GM18505 (cell line): ENCODE measurements at regions not wholly inside any gene's neighbourhood (a gene's known extent, or its start where the extent isn't known, plus 50 kb on each side); places are given as distances from the start of the nearest gene placed in this dataset.

Experiments used
- ATAC-seq: cut with Tn5 transposase; IDR thresholded peaks from one replicate; pipeline ENCODE4 v1.9.1; 2021; ENCODE audit not compliant: unreplicated experiment
- POLR2A ChIP-seq: IDR thresholded peaks from 4 replicates; pipeline ENCODE4 v1.6.1; 2011; ENCODE audit warnings: borderline replicate concordance; ENCODE audit not compliant: insufficient read depth, insufficient read length; ENCODE audit errors: extremely low read depth

DNA sequence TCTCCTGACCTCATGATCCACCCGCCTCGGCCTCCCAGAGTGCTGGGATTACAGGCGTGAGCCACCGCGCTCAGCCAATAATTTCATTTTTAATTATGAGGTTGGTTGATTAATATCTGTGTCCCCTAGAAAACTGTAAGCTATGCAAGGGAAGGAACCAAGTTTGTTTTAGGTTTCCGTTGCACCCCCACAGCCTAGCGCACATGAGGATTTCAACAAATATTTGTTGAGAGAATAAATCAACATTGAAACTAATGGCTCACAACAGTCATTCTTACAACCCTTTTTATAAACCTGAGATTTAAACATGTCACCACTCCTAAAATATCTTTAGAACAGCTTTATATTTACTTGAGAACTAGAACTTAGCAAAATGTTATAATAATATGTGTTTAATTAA, 114.0 kb upstream of the CARMIL1 start:
- TF ChIP-seq POLR2A = no peak
- ATAC-seq = no peak

DNA sequence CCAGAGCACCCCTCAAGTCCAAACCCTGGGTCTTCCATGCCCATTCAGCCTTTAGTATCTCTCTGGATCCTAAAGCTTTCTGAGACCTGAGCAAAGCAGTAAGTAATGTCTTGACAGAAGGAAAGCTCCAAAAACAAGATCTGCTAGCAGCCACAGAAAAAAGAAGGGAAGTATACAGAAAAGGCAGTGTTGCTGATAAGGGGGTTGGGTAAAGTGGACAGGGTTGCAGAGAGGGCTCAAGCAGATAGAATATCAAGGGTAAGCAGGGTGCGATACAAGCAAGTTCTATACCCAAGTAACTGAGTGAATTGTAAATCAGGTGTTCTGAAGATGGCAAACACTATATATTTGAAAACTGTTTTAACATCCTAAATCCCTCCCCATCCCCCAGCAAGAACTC, 113.4 kb upstream of the CARMIL1 start:
- ATAC-seq = no peak
- no peak for TF ChIP-seq POLR2A

DNA sequence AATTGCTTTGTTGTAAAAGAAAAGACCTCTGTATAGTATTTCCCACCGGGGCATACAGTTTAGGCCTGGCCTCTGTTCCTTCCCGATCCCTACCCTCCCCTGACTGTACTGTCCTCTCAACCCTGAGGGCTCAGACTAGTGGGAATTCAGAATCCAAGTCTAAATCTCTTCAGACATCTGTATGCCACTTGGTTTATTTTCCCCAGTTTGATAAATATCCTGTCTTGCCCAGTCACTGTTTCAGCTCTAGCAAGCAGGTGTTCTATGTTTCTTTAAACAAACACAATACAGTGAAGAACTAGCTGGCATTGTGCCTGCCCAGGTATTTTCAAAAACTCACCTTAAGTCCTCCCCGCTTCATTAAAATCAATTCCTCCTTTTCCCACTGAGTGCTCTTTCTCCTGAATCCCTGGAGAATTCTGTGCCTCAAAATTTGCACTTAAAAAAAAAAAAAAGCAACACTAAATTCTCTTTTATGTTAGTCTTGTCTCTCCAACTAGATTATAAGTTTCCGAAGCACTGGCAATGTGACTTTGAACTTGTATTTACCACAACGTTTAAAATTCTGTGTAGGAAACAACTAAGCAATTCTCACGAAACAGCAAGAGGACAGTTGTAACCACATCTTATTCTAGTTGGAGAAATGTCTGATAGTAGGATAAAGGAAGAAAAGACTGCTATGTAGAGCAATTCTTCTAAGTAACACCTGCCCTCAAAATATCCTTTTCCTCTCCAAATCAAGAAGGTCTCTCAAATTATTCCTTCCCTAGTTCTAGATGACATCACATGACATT, 112.0 kb upstream of the CARMIL1 start:
- ATAC-seq = no peak
- TF ChIP-seq POLR2A = no peak

DNA sequence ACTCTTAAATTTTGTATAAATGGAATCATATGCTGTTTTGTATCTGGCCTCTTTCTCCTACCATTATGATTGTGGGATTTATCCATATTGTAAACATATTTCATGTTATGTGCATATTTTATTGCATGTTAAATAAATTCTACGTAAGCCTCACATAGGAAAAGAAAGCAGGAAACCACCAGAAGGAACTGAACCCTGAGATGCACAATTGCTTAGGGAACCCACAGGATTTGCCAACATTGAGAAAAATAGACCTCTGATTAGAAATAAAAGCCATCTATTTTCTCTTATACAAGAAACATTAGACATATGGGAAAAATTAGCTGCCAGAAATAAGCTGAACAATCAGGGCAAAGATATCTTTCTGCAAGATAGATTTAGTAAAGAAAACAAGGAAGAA, 111.2 kb upstream of the CARMIL1 start:
- no peak for TF ChIP-seq POLR2A
- no peak for ATAC-seq

DNA sequence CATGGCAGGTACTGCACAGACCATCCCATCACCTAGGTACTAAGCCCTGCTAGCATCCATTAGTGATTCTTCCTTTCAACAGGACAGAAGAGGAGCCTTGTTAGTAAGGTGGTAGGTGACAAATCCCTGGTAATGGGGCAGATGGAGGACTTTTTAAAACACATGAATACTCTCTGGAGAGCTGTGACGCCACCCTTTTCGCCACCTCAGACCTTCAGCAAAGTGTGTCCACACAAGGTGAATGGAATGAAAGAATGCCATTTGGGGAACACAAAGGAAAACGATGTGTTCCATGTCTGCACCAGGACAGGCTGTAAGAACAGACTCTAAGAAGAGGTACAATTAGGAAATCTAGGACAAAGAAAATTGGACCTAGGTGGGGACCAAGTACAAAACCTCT, 110.5 kb upstream of the CARMIL1 start:
- ATAC-seq = no peak
- TF ChIP-seq POLR2A = no peak

DNA sequence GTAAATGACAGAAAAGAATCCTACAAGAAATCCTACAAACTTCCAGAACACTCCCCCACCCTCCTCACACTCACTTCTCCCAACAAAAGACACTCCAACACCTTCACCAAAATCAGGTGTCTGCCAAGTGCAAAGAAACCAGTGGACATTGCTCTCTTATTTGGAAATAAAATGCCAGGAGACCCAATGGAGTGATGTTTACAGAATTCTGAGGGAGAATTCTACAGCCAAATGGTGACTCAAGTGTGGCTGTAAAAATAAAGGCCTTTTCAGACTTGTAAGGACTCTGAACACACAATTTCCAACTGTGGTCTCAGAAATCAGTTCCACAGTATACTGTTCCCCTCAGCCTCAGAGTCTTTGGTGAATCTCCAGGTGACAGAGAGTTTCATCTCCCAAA, 109.6 kb upstream of the CARMIL1 start:
- TF ChIP-seq POLR2A = no peak
- ATAC-seq = no peak

DNA sequence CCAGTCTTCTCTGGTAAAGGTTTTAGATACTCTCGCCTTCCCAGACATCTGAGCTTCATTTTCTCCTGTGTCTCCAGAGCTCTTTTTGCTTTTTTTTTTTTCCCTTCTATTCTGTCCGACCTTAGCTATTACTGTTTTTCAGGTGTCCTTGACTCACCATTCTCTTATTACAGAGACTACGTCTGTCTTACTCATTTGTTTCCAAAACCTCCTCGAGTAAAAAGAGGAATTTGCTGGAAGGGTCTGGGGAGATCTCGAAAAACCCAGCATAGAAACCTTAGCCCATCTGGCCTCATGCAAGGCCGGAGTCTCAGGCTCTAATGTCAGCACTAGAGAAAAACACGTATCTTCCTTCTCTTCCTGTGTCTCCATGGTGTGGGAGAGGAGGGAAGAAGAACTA, 109.2 kb upstream of the CARMIL1 start:
- no peak for TF ChIP-seq POLR2A
- ATAC-seq = no peak

DNA sequence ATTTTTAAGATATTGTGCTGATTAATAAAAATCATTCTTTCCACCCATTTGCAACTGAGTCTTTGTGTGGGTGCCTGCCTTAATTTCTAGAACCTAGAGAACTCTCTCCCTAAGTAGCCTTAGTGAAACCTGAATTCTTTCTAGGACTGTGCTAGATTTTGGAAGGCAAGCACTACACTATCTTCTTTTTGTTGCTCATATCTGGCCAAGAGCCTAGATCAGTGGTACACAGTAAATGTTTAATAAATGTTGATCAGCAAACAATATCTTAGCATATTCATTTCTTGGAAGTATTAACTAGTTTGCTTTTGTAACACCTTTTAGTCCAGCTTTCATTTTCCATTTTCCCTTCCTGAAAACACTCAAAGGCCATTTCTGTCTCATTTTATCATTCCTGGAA, 108.5 kb upstream of the CARMIL1 start:
- no peak for TF ChIP-seq POLR2A
- no peak for ATAC-seq

DNA sequence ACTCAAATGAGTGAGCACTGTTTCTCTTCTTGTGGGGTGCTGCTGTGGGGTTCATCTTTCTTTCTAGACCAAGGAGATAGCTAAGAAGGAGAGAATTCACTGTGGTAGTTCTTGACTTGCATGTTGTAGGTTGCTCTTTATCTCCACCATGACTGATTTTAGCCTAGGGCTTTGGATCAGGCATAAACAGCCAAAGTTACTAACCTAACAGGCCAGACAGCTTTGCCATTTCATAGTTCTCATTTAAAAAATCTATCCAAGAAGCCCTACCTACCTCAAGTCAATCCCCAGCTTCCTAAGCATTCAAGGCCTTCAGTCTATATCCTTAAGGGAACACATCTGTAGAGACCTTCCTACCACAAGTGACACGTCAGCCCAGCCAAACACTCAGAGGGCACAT, 107.9 kb upstream of the CARMIL1 start:
- TF ChIP-seq POLR2A = no peak
- ATAC-seq = no peak

DNA sequence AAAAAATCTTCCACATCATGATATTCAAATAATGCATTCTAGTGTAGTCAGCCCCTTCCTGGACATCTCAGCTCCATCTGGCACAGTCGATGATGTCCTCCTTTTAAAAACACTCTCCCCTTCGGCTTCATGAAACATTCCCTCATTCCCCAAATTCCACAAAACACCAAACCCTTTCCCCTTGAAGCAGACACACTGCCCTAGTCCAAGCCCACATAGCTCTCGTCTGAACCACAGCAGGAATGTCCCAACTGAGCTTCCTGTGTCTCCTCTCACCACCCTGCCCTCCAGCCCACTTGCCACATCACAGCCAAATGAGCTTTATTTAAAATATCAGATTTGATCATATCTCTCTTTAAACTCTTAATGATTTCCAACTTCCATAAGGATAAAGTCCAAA, 106.4 kb upstream of the CARMIL1 start:
- no peak for ATAC-seq
- TF ChIP-seq POLR2A = no peak

DNA sequence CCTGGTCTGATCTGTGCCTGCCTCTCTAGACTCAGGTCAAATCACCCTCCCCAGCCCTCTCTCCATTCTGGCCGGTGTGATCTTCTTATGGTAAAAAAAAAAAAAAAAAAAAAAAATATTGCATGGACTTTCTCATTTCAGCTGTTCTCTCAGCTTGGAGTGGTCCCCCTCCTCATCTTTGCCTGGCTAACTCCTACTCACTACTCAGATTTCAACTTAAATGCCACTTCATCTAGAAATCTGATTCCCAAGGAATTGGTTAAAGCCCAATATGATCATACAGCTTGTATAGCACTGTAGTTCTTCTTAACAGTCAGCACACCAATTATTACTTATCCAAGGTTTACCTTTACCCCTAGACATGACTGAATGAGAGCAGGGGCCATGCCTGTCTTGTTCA, 105.9 kb upstream of the CARMIL1 start:
- no peak for TF ChIP-seq POLR2A
- no peak for ATAC-seq

DNA sequence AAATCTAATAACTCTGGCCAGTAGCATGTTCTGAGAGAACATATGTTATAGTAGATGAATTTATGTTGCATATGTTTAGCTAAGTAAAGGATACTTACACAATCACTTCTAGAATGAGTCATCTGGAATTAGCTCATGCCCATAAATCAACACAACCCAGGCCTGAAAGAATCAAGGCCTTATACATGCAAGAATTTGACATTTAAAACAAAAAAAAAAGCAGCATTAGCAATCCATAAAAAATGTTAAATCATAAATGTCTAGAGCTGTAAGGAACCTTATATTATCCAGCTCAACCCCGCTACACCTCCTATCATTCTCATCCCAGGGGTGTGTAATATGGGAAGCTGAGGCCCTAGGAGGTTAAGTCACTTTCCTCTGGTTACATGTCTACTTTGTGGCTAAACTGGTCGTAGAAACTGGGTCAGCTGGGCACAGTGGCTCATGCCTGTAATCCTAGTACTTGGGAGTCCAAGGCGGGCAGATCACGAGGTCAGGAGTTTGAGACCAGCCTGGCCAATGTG, 105.2 kb upstream of the CARMIL1 start:
- no peak for ATAC-seq
- no peak for TF ChIP-seq POLR2A

DNA sequence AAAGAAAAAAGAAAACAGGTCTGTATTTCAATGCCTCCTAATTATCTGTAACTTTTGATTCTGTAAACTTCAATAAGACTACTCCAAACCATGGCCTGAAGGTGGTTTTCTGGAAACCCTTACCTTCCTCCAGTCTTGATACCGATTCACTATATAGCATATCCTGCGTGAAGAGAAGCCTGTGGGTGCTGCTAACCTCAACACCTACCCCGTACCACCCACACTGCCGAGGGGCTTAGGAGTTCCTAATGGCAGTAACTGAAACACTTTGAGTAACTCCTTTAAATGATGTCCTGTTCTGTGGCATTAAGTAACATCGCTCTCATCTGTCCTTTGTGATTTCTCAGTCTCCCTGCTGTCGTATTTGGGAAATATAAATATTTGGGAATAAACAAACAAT, 104.5 kb upstream of the CARMIL1 start:
- TF ChIP-seq POLR2A = no peak
- no peak for ATAC-seq

DNA sequence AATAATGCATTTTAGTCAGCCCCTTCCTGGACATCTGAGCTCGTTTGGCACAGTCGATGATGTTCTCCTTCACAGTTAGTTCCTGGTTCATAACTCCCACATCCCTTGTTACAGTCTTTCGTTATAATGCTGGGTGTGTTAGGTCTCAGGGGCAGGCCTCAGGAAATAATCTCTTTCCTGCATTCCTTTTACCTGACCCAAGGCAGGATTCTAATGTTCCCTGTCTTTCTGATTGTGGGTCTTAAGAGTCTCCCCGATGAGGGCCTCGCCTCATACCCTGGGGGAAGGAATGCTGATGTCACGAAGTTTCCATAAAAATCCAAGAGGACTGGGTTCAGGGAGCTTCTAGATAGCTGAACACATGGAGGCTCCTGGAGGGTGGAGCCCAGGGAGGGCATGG, 104.0 kb upstream of the CARMIL1 start:
- no peak for ATAC-seq
- no peak for TF ChIP-seq POLR2A
